PFSK-1 (cell line): ENCODE measurements at regions not wholly inside any gene's neighbourhood (a gene's known extent, or its start where the extent isn't known, plus 50 kb on each side); places are given as distances from the start of the nearest gene placed in this dataset.

Experiments used
- FOXP2 ChIP-seq: optimal IDR thresholded peaks from 2 replicates; pipeline ENCODE3; 2011; ENCODE audit warnings: borderline replicate concordance, control low read depth, inconsistent platforms; ENCODE audit not compliant: insufficient read depth; ENCODE audit errors: extremely low read length, extremely low read depth
- POLR2AphosphoS5 ChIP-seq: IDR thresholded peaks from 2 replicates; pipeline ENCODE4 v1.6.1; 2012; ENCODE audit warnings: low read depth, mild to moderate bottlenecking, control low read depth, low read length, moderate library complexity
- REST ChIP-seq, 2 experiments: IDR thresholded peaks; 2 replicates each; pipeline versions ENCODE4 v1.6.1 to v1.8.0; 2011 to 2012; ENCODE audit warnings: low read depth in 2 of 2, low read length in 2 of 2, control low read depth in 1 of 2, inconsistent platforms in 1 of 2, mild to moderate bottlenecking in 1 of 2, moderate library complexity in 1 of 2; ENCODE audit not compliant: insufficient read depth in 1 of 2
- SIN3A ChIP-seq: IDR thresholded peaks from 2 replicates; pipeline ENCODE4 v1.6.1; 2012; ENCODE audit warnings: mild to moderate bottlenecking, low read length, moderate library complexity, borderline replicate concordance; ENCODE audit not compliant: insufficient read depth
- TAF1 ChIP-seq: IDR thresholded peaks from 2 replicates; pipeline ENCODE4 v1.6.1; 2012; ENCODE audit warnings: low read length, control low read depth, borderline replicate concordance; ENCODE audit not compliant: insufficient read depth

- TF ChIP-seq TAF1 (no peak), SIN3A (no peak), POLR2AphosphoS5 (no peak), REST (IDR thresholded peaks at IDR 0.05; ENCODE audit: insufficient read depth in 1 of 2, low read depth in 2 of 2, low read length in 2 of 2) (no peak), FOXP2 (no peak)
Observed at GRCh38 chr13:37481011-37481884, 117.3 kb downstream of the POSTN start.
